NCI-H2107 treated with DMSO at 0.1 percent for 48 hours (cell line): ENCODE measurements at regions not wholly inside any gene's neighbourhood (a gene's known extent, or its start where the extent isn't known, plus 50 kb on each side); places are given as distances from the start of the nearest gene placed in this dataset.
"Not testable (repeated sequence)": the region's sequence is repeated elsewhere in the genome, so short reads cannot be mapped to it uniquely, and the experiment has no call there.

Experiments used
- DNase-seq: peaks from one replicate; lab custom pipeline; 2025; ENCODE audit not compliant: unreplicated experiment; lab: John Stamatoyannopoulos, UW

- DNase-seq, result no peak
Measured at GRCh38 chr18:45339810-45340550, 275.3 kb upstream of the SLC14A2 start.

GRCh38 chr18:45340884-45341283, 274.4 kb upstream of the SLC14A2 start:
- DNase-seq, result no peak

- no peak for DNase-seq
Measured at GRCh38 chr18:45341454-45341853, 273.8 kb upstream of the SLC14A2 start.

GRCh38 chr18:45342166-45342565, 273.1 kb upstream of the SLC14A2 start:
- DNase-seq, result no peak

- no peak for DNase-seq
Measured at GRCh38 chr18:45342653-45343052, 272.6 kb upstream of the SLC14A2 start.

GRCh38 chr18:45343365-45343764, 271.9 kb upstream of the SLC14A2 start:
- DNase-seq, result no peak

- DNase-seq, result not testable (repeated sequence)
Measured at GRCh38 chr18:45344680-45345079, 270.6 kb upstream of the SLC14A2 start.

GRCh38 chr18:45349019-45349418, 266.3 kb upstream of the SLC14A2 start:
- no peak for DNase-seq

GRCh38 chr18:45349467-45349866, 265.8 kb upstream of the SLC14A2 start:
- no peak for DNase-seq

GRCh38 chr18:45350404-45351156, 264.7 kb upstream of the SLC14A2 start:
- DNase-seq, result no peak

GRCh38 chr18:45352874-45353273, 262.4 kb upstream of the SLC14A2 start:
- no peak for DNase-seq

GRCh38 chr18:45353530-45353929, 261.7 kb upstream of the SLC14A2 start:
- no peak for DNase-seq

- no peak for DNase-seq
Measured at GRCh38 chr18:45355944-45356520, 259.2 kb upstream of the SLC14A2 start.

GRCh38 chr18:45357686-45358470, 257.4 kb upstream of the SLC14A2 start:
- no peak for DNase-seq

- DNase-seq, result peak; percentile 52
Measured at GRCh38 chr18:45359275-45360009, 255.8 kb upstream of the SLC14A2 start.

GRCh38 chr18:45361125-45361851, 254.0 kb upstream of the SLC14A2 start:
- DNase-seq, result no peak

GRCh38 chr18:45363196-45363595, 252.1 kb upstream of the SLC14A2 start:
- no peak for DNase-seq

GRCh38 chr18:45365835-45366234, 249.4 kb upstream of the SLC14A2 start:
- no peak for DNase-seq

- DNase-seq, result no peak
Measured at GRCh38 chr18:45370255-45371010, 244.8 kb upstream of the SLC14A2 start.
